Limb (tissue), 2 donors: ENCODE measurements at regions not wholly inside any gene's neighbourhood (a gene's known extent, or its start where the extent isn't known, plus 50 kb on each side); places are given as distances from the start of the nearest gene placed in this dataset.
A peak's percentile ranks its signal among the peaks of the same experiment; 100 is the strongest.

ENCODE experiments used
- DNase-seq, 2 donors: peaks; one replicate each; pipeline ENCODE4 v3.0.0-alpha.2; 2016; ENCODE audit errors: extremely low spot score in 2 of 2

DNA sequence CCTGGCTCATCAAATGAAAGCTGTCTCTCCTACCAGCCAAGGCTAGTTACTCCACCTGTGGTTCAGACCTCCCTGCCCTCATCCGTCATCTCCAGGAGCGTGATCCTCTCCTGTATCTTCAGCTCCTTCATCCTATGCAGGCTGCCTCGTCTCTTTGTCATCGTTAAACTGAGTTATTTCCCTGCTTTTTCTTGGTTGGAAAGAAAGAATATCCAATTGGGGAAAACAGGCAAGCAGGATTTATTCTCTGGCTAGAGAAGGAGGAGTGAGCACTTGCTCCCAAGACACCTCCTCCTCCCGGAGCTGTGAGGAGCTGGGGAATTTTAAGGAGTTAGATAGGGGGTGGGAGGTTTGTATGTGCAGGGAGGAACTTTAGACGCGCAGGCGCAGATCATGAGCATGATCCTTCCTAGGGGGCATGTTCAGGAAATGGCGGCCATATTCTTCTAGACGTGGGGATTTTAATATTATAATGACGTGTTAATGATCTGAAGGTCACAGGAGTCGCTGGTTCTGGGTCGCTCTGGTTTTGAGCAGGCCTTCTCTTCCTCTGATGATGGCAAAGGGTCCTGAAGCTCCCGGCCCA lies 156.4 kb upstream of the KL start:
- DNase-seq: no peak

GRCh38 chr13:32861304-32861703 lies 154.9 kb upstream of the KL start:
- no peak for DNase-seq

GRCh38 chr13:32863596-32863995 lies 152.6 kb upstream of the KL start:
- no peak for DNase-seq

DNA sequence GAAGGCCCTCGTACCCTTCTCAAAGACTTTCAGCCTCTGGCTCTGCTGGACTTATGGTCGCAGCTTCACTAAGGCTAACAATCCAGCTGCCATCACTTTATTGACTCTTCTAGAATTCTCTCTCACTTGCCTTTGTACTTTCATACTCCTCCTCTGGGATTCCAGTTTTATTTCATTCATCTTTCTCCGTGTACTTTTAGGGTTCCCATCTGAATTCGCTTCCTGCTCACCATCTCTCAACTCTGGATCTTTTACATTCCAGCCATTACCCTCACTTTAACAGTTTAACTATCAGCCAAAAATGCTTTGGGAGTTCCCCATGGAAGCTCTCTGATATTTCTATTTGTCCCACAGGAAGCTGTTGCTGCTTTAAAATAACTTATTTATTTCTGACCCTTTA lies 149.3 kb upstream of the KL start:
- no peak for DNase-seq

DNA sequence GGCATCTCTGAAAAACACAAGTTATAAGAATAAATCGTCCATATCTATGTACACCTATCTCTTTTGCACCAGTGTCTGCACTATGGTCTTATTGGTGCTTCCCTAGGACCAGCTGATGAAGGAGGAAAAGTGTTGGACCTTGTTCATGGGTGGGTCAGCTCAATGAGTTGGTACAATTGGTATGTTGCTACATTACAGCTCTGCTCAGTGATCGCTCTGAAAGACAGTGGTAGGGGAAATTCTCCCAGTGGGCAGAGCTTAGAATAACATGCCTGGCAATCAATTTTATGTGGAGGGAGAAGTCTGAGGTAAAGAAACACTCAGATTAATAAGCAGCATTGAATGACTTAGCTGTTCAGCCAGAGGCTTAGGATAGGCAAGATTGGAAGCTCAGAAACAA lies 138.7 kb upstream of the KL start:
- DNase-seq: no peak

DNA sequence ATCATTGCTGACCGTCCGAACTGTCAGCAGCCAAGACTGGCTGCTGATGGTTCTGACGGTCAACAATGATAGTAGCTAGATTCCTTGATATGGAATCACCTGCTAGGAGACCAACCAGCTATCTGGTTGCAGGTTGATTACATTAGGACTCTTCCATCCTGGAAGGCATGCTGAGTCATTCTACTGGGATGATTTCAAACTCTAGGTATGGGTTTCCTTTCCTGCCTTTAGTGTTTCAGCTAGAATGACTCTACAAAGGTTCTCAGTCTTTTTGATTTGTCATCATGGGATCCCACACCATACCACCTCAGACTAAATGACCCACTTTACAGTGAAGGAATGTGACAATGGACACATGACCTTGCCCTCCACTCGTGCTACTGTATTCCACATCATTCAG lies 138.1 kb upstream of the KL start:
- DNase-seq: no peak

DNA sequence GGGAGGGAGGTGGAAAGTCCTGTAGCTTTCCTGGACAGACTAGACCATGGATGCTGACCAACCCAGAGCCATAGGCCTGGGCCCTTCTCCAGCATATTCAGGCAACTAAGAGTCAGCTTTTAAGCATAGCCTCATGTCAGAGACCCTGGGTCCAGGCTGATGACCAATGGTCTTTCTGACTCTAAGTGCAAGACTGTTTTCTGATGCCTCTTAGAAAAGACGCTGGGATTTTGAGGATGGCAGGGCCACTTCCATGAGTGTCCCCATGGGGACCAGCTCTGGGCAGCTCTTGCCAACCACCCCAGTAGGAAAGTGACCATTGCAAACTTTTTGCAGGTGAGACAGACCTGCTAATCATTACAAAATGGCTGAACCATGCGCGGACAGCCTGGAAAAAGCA lies 135.6 kb upstream of the KL start:
- DNase-seq: no peak

DNA sequence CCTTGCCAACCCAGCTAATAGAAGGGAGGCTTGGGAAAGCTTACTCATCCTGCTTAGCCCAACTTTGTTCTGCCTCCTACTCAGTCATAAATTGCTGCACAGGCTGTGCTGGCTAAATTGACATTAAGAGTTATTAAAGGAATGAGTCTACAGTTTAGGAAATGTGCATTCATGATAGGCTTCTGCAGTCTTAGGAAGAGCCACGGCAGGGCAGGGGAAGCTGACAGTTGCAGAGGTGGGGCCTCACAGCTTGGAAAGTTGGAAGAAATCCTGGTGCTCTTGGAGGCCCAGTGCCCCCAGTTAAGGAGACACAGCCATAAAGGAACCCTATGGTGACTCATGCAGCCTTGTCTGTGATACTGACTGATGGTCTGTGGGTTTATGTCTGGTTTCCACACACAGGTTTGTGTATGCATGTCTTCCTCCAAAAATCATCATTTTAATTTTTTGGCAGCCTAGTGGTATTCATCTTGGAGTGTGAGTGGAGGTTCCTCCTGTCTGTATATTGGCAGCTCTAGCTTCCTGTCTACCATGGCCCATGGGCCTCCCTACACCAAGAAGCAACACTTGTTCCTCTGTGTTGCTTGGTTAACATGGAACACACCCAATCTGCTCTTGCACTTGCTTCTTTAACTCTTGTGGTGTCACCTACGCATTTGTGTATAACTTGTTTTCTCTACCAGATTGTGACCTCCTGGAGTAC lies 135.0 kb upstream of the KL start:
- DNase-seq: peak; percentile 53 to 72

DNA sequence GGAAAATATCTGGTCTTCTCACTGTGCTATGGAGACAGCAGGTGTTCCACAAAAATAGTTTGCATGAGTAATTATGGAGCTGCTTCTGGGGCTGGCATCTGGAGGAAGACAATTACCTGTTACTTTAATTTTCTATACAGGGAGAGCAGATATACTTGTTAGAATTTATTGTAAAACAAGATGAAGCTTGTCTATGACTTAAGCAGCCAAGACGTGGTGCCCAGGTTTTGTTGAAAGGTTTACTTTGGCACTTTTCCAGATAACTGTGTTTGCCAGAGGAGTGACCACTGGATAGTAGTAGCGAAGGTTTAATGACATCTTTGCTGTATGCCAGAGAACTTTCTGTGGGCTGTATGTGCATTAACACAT lies 134.5 kb upstream of the KL start:
- DNase-seq: no peak

- DNase-seq: peak in 1 of 2 donors; percentile 57
Observed at GRCh38 chr13:32882691-32883090, 133.5 kb upstream of the KL start.

DNA sequence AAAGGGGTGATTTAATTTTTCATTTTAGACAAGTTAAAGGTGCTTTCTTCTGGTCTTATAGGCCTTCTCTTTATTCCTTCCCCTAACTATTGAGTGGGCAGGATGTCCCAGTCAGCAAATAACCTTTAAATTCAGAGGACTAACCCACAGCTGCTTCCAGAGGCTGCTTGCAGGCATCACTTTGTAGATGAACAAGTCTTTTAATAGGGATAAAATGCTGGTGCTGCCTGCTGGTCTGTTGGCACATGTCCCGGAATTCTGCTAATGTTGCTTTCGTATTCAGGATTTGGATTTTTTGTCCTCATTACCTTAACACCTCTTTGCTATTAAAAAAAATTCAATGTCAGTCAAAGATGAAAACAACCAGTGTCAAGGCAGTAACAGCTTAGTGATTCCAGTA lies 132.7 kb upstream of the KL start:
- DNase-seq: peak; percentile 57 to 58

GRCh38 chr13:32887617-32888016 lies 128.6 kb upstream of the KL start:
- no peak for DNase-seq

- DNase-seq: no peak
Observed at GRCh38 chr13:32889986-32890565, 126.1 kb upstream of the KL start.

DNA sequence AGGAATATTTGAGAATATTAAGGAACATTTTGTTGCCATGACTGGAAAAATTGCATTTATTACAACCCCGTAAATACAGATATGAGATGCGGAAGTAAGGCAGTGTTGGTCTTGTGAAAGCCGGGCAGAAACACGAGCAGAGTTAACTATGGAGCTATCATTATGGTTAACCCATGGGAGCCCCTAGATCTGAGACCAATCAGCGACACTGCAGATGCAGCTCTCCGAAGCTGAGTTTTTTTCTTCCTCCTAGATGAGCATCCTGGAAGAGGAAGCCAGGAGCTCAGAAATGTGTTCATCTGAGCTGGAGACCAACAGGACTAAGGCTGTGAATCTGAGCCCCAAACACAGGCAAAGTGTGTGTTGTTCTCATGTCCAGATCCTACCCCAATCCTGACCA lies 123.0 kb upstream of the KL start:
- DNase-seq: no peak

GRCh38 chr13:32894589-32895001 lies 121.6 kb upstream of the KL start:
- DNase-seq: no peak

GRCh38 chr13:32895296-32895695 lies 120.9 kb upstream of the KL start:
- DNase-seq: no peak

- DNase-seq: no peak
Observed at GRCh38 chr13:32897296-32897695, 118.9 kb upstream of the KL start.

GRCh38 chr13:32902029-32902780 lies 114.0 kb upstream of the KL start:
- no peak for DNase-seq

GRCh38 chr13:32902874-32903273 lies 113.3 kb upstream of the KL start:
- DNase-seq: peak; percentile 58 to 62

DNA sequence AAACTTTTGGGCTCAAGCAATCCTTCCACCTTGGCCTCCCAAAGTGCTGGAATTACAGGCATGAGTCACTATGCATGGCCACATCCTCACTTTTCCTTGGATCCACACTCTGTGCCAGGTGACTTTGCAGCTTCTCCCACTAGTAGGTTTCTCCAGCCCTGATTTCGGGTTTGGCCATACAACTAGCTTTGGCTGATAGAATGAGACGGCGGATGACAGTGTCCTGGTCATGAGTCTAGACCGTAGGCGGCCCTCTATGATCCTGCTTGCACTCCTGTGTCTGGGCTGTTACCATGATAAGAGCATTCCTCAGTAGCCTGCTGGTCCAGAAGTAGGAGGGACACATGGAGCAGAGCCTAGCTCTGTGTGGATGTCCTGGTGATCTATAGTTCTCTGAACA lies 112.5 kb upstream of the KL start:
- DNase-seq: no peak

- DNase-seq: peak in 1 of 2 donors; percentile 10
Observed at GRCh38 chr13:32904266-32904665, 112.0 kb upstream of the KL start.

- no peak for DNase-seq
Observed at GRCh38 chr13:32905063-32905863, 111.0 kb upstream of the KL start.
